ENCODE measurements at regions not wholly inside any gene's neighbourhood (a gene's known extent, or its start where the extent isn't known, plus 50 kb on each side); places are given as distances from the start of the nearest gene placed in this dataset.
"Not testable (repeated sequence)": the region's sequence is repeated elsewhere in the genome, so short reads cannot be mapped to it uniquely, and the experiment has no call there.

GRCh38 chr16:87049216-87049615, 268.0 kb downstream of the C16orf95 start:
- TF ChIP-seq MYNN (tag by site-specific recombination; IDR thresholded peaks at IDR 0.05; ENCODE audit: borderline replicate concordance); SCRT2 (tag by site-specific recombination; IDR thresholded peaks at IDR 0.05); ZSCAN30 (tag by site-specific recombination; IDR thresholded peaks at IDR 0.05): not testable (repeated sequence)
